Cardiac muscle cell (in vitro differentiated cells and primary cell): ENCODE measurements at regions not wholly inside any gene's neighbourhood (a gene's known extent, or its start where the extent isn't known, plus 50 kb on each side); places are given as distances from the start of the nearest gene placed in this dataset.

Experiments used
- DNase-seq, 2 donors: peaks; one replicate each; pipeline versions ENCODE4 v3.0.0 to v3.0.0-alpha.2; 2010 to 2017; ENCODE audit warnings: low read depth in 1 of 2, low spot score in 1 of 2
- H3K27ac ChIP-seq: fragments of 200-600 bp; sonication (generic); 2 replicates; pipeline ENCODE4 v1.5.1; 2016
- H3K27me3 ChIP-seq: fragments of 200-600 bp; sonication (generic); 2 replicates; pipeline ENCODE4 v1.6.0; 2016; ENCODE audit warnings: control low read depth
- H3K36me3 ChIP-seq: fragments of 200-600 bp; sonication (generic); 2 replicates; pipeline ENCODE4 v1.5.1; 2016; ENCODE audit warnings: control low read depth
- H3K4me1 ChIP-seq: fragments of 200-600 bp; sonication (generic); 2 replicates; pipeline ENCODE4 v1.8.1; 2017; ENCODE audit warnings: low read depth, mild to moderate bottlenecking, mixed run types
- H3K4me3 ChIP-seq: fragments of 200-600 bp; sonication (generic); 2 replicates; pipeline ENCODE4 v1.5.1; 2016; ENCODE audit warnings: mild to moderate bottlenecking
- H3K9me3 ChIP-seq: fragments of 200-600 bp; sonication (generic); 2 replicates; pipeline ENCODE4 v1.5.1; 2017; ENCODE audit warnings: low read depth, mild to moderate bottlenecking, control low read depth
- TF ChIP-seq, protein P1 (sequence below): IDR thresholded peaks from 2 replicates; pipeline ENCODE4 v1.5.1; 2012; ENCODE audit warnings: low read depth, mild to moderate bottlenecking, low read length

DNA sequence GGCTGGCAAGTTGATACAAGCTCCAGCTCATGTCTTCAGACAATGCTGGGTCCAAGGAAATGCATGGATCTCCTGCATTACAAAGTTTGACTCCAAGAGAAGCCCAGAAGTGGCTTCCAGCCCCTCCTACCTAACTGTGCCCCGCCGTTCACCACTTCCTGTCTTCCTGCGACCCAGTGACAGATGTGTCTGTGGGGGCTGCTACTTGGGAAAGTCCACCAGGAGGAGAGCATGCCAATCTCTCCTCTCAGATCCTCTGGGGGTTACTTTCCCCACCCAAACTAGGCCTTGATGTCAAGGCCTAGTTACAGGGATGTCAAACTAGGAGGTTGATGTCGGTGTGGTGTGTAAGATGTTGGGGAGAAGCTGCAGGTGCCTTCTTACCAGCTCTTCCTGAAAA, 133.6 kb upstream of the RASGRP1 start:
- no peak for DNase-seq
- Histone ChIP-seq H3K36me3 (no peaks in the 10 kb centered on the region), H3K4me1 (peaks cover 7% of the 10 kb centered on the region), H3K27ac (no peak overlapping the region), H3K9me3 (no peaks in the 10 kb centered on the region), H3K4me3 (no peak overlapping the region), H3K27me3 (no peaks in the 10 kb centered on the region)
- TF ChIP-seq, protein P1, sequence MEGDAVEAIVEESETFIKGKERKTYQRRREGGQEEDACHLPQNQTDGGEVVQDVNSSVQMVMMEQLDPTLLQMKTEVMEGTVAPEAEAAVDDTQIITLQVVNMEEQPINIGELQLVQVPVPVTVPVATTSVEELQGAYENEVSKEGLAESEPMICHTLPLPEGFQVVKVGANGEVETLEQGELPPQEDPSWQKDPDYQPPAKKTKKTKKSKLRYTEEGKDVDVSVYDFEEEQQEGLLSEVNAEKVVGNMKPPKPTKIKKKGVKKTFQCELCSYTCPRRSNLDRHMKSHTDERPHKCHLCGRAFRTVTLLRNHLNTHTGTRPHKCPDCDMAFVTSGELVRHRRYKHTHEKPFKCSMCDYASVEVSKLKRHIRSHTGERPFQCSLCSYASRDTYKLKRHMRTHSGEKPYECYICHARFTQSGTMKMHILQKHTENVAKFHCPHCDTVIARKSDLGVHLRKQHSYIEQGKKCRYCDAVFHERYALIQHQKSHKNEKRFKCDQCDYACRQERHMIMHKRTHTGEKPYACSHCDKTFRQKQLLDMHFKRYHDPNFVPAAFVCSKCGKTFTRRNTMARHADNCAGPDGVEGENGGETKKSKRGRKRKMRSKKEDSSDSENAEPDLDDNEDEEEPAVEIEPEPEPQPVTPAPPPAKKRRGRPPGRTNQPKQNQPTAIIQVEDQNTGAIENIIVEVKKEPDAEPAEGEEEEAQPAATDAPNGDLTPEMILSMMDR: no peak

DNA sequence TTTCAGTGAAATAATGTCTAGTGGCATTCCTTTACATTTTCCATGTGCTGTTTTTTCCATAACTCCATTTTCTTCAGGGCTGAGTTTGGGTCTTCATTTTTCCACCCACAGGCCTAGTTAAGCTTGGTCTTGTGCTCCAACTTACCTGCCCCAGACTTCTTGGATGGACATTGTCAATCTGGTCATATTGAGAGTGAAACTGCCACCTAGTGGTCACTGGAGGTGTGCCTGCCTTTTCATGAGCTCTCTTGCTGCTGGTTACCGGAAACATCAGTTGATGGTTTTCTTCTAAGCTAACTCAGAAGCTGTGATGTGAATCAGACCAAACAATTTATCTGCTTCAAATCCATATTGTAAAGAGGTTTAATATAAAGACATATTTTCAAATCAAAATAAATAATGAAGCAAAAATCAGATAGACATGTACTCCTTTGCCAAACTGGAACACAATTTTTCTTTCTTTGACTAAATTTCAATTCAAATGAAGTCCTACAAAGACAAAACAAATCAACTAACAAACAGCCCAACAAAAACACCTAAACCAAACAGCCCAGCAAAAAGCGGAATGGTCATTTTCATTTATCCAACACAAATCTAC, 135.1 kb upstream of the RASGRP1 start:
- peak; percentile 66 to 68 for DNase-seq
- Histone ChIP-seq H3K4me3 (no peak overlapping the region), H3K9me3 (no peaks in the 10 kb centered on the region), H3K27me3 (no peaks in the 10 kb centered on the region), H3K4me1 (peaks cover 7% of the 10 kb centered on the region), H3K36me3 (no peaks in the 10 kb centered on the region), H3K27ac (no peak overlapping the region)
- TF ChIP-seq, protein P1: peak; percentile 95

- peaks cover 6% of the 10 kb centered on the region for H3K27me3 ChIP-seq
- H3K4me1 ChIP-seq: no peaks in the 10 kb centered on the region
- no peaks in the 10 kb centered on the region for H3K9me3 ChIP-seq
- no peaks in the 10 kb centered on the region for H3K36me3 ChIP-seq
- H3K27ac ChIP-seq: no peak overlapping the region
- TF ChIP-seq, protein P1: no peak
- DNase-seq: no peak
- no peak overlapping the region for H3K4me3 ChIP-seq
Observed at GRCh38 chr15:38701149-38701548, 136.5 kb upstream of the RASGRP1 start.

- no peak overlapping the region for H3K4me3 ChIP-seq
- DNase-seq: no peak
- no peaks in the 10 kb centered on the region for H3K36me3 ChIP-seq
- H3K27ac ChIP-seq: no peak overlapping the region
- H3K27me3 ChIP-seq: peaks cover 13% of the 10 kb centered on the region
- TF ChIP-seq, protein P1: no peak
- no peaks in the 10 kb centered on the region for H3K4me1 ChIP-seq
- no peaks in the 10 kb centered on the region for H3K9me3 ChIP-seq
Observed at GRCh38 chr15:38702178-38702912, 137.7 kb upstream of the RASGRP1 start.

GRCh38 chr15:38705436-38706219, 141.0 kb upstream of the RASGRP1 start:
- DNase-seq: no peak
- H3K9me3 ChIP-seq: no peaks in the 10 kb centered on the region
- H3K4me1 ChIP-seq: peaks cover 9% of the 10 kb centered on the region
- H3K4me3 ChIP-seq: no peak overlapping the region
- TF ChIP-seq, protein P1: no peak
- no peak overlapping the region for H3K27ac ChIP-seq
- peaks cover 13% of the 10 kb centered on the region for H3K27me3 ChIP-seq
- no peaks in the 10 kb centered on the region for H3K36me3 ChIP-seq
